Bone marrow (tissue), 2 donors: ENCODE measurements at regions not wholly inside any gene's neighbourhood (a gene's known extent, or its start where the extent isn't known, plus 50 kb on each side); places are given as distances from the start of the nearest gene placed in this dataset.
A peak's percentile ranks its signal among the peaks of the same experiment; 100 is the strongest.

Experiments
- DNase-seq, 2 donors: peaks; one replicate each; lab custom pipeline; 2025; lab: John Stamatoyannopoulos, UW

DNA sequence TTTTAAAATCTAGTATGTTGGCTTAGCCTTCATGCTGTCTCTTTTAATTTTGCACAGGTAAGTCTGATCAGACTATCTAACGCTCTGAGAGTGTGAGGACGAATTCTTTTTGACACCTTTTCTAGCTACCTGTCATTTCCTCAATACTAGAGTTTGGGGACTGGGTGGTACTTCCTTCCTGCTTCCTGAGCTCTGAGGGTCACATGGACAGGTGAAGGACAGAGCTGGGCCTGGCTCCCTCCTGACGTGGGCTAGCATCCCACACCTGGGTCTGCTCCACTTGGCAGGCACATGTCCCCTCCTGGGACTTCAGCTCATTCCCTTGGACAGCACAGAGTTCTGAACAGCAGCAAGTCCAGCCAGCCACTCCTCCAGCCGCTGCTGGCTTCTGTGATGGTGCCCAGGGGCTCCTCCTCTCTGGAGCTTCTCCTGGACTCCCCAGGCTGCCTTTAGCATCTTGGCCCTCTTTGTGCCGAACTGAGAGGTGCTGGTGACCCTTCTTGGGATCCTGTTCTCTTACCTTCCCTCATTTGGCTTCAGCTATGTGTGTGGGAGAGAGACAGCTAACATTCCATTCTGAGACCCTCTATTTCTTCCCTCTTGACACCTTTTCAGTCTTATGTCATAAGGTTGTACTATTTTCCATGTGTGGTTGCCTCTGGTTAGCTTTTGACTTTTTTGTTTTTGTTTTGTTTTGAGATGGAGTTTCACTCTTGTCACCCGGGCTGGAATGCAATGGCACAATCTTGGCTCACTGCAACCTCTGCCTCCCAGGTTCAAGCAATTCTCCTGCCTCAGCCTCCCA is 106.9 kb downstream of the B3GNT2 start:
- no peak for DNase-seq

DNA sequence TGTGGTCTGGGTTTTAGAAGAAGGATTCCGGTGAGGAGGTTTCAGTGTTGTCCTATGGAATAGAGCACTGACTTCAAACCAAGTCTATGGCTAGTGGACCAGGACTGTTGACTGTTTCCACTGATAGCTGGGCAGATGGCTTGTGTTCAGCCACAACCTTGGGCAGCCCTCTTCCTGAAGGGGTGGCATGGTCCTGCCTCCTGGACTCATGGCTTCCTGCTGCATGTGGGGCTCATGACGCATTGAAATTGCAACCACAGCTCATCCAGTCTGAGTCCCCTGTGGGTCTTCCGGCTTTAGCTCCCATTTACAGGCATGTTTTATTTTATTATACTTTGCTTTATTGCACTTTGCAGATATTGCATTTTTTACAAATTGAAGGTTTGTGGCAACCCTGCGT is 105.0 kb downstream of the B3GNT2 start:
- DNase-seq: peak in 1 of 2 donors; percentile 29

DNA sequence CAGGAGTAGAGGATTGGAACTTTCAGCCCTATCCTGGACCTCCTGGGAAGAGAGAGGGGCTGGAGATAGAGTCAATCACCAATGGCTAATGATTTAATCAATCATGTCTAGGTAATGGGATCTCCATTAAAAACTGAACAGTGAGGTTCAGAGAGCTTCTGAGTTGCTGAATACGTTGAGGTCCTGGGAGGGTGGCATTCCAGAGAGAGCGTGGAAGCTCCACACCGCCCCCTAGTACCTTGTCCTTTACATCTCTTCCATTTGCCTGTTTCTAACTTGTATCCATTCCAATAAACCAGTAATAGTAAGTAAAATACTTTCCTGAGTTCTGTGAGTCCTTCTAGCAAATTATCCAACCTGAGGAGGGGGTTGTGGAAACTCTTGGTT is 101.7 kb downstream of the B3GNT2 start:
- DNase-seq: no peak

DNA sequence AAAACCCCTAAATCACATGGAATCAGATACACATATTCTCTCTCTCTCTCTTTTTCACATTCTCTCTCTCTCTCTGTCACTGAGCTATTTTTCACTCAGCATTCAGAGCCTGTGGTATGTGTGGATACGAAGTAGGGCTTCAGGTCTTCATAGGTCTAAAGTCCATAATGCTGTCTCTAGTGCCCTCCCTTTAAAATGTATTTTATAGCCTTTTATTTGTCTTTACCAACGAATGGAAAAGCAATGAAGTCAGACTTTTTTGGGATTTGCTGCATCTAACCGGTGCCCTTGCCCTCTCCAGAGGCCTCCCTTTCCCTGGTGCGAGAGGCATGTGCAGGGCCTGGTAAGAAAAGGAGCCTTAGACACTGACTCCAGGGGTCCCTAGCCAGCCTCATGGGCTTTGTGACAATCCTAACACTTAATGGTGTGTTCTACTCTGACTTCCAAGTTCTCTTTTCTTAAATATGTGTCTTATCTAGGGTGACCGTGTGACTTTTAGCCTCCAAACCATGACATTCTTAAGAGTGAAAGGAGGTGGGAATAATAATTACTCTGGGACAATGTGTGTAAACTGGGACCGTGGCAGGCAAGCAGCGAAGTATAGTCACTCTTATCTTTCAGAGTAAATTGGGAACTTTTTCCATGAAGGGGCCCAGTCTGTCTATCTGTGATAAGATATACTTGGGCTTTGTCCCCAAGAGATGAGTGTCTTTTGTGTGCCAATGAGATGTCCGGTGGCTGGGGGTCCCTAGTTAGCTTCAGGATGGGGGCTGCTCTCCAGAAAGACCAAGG is 101.1 kb downstream of the B3GNT2 start:
- no peak for DNase-seq

DNA sequence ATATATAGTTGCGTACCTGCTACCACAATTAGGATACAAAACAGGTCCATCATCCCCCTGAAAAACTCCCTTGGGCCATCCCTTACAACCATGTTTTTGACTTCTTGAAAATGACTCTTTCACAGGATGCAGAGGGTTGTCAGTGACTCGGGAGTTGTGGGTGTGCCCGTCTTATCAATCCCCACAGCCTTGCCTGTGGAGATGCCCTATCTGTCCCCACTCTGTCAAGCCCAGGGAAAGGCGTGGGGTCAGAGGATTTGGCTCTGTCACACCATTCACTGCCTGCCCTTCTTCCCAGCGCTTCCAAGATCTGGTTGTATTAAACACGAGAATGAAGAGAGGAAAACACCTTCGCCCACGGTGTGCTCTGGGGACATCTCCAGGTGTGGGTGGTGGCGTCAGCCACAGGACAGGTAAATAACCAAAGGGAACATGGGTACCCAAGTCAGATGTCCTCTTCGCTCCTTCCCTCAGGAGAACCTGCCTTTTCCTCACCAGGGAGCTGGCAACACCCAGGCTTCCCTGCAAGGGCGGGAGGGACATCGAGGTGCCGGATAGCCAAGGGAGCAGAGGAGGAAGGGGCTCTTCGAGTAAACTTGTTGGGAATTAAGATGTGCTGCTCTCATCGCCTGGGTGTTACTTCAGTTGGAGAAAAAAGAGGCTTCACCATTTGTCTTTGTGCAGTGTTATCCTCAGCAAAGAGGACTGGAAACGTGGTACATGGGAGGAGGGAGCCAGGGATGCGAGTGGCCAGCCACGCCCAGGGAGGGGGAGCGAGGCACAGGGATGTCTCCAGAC is 100.3 kb downstream of the B3GNT2 start:
- no peak for DNase-seq

DNA sequence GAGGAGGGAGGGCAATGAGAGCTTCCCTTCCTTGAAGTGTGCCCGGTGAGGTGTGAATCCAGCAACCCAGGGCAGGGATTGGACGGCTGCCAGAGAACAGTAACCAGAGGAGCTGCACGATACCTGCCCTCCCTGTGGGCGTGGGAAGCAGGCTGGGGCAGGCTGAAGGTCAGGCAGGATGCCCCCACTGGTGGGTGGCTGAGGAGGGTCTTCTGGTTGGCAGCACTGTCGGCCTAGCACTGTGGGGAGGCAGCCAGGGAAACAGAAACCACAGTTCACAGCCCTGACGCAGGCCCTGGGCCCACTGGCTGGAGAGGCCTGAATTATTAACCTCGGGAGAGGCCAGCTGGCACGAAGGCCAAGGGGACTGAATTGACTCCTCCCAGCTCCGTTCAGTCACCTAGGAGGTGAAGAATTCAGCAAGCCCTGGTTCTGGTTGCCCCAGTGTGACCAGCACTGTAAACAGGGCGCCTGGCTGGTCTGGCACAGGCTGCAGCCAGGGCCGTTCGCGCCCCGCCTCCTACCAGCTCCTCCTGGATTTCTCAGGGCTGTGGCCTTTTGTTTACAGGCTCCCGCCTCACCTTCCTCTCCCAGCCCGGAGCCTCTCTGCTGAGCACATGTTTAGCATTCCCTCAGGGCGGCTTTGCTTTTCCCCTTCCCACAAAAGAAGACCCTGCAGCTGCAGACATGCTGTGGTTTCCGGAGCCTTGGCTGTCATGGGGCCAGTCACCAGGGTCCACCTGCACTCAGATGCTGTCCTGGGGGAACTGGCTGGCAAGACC is 97.8 kb downstream of the B3GNT2 start:
- DNase-seq: no peak

DNA sequence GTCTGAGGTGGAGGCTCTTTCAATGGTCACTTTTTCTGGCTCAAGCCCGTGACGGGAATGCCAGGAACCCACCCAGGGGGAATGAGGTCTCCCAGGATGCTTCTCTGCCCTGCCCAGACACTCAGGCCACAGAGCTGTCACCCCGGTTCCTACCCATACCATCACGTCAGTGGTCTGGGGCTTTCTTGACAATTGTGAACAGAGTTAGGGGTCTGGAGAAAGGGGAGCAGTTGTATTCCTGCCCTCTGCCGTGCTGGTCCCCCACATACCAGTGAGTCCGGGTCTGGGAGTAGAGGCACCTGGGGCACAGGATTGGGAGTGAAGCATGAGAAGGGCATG is 97.2 kb downstream of the B3GNT2 start:
- DNase-seq: no peak

DNA sequence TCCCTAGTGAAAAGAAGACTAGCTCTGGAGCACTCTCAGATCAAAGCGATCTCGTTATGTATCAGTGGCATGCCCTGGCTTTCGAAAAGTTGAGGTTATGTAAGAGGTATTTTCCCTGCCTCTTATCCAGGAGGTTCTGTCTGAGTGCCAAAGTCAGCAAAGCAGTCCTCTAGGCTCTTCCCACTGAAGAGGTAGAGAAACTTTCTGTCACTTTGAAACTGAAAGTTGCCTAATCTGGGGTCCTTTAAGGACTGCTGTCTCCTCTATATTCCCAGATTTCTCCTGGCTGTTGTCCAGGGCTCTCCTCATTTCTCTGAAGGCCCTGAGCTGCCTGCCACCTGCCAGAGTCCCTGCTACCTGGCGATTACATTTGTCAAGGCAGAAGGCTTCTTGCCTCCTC is 96.3 kb downstream of the B3GNT2 start:
- no peak for DNase-seq

DNA sequence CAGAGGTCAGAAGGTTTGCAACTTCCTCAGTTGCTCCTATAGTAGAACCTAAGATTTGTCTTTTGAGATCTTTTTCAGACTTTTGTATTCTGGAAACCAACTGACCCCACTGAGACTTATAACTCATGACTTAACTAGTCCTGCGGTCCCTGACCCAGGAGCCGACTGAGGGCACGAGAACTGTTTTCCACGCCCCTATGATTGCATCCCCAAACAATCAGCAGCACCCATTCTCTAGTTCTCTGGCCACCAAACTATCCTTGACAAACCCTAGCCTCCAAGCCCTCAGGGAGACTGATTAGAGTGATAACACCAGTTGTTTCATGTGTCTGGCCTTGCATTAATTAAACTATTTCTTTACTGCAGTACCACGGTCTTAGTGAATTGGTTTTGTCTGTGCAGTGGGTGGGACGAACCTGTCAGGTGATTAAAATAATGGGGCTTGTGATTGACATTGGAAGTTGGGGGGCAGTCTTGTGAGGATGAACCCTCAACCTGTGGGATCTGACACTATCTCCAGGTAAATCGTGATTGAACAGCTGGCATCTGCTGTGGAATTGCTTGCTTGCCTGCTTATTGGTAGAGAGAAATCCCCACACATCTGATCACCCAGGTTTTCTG is 95.7 kb downstream of the B3GNT2 start:
- no peak for DNase-seq

DNA sequence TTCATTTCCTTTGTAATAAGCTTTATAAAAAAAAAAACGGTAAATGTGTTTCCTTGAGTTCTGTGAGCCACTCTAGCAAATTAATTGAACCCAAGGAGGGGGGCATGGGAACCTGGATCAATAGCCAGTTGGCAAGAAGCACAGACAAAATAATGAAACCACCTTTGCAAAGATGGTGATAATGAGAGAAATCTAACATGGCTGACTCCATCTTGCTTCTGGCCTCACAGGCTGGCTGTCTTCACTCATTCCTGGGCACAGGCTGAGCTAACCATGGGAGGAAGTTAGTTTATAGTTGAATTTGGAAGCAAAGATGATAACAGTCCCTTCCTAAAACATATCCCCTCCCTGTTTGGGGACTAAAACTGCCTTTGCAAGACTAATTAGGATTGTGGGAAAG is 95.1 kb downstream of the B3GNT2 start:
- DNase-seq: no peak

DNA sequence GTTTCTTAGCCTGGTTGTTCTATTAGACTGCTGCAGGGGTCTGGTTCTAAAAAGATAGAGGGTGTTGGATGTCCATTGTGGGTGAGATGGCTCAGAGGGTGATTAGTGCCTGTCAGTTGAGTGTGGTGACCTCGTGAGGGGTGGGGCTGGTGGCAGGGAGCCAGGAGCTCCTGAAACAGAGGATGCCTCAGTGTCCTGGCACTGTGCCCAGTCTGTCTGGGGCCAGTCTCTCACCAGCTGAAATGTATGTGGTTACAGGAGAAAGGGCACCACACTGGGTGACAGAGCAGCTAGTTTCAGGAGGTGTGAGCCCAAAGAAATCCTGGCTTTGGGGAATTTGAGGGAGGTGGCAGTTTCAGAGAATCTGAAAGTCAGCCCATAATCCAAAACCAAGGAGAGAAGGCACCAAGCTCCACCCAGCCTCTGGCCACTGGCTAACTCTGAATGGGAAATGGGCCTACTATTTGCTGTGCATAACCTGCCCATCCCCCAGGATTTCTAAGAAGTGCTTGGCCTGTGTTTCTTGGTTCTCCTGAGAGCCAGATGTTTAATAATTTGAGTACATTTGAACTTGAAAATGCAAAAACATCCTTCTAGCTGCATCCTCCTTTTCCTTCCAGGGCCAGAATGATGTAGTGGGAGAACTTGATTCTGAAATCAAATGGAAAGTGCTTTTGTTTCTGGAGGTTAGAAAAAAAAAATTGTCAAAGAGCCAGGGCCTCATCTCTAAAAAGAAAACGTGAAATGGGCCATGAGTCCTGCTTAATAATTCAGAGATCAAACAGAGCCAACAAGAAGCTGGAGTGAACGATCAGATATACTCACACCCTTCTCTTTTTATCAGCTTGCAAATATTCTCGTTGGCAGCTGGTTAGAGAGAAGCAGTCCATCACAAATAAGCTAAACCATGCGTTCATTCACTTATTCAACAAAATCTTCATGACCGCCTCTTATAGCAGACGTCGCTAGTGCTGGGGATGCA is 92.3 kb downstream of the B3GNT2 start:
- peak; percentile 54 to 93 for DNase-seq

DNA sequence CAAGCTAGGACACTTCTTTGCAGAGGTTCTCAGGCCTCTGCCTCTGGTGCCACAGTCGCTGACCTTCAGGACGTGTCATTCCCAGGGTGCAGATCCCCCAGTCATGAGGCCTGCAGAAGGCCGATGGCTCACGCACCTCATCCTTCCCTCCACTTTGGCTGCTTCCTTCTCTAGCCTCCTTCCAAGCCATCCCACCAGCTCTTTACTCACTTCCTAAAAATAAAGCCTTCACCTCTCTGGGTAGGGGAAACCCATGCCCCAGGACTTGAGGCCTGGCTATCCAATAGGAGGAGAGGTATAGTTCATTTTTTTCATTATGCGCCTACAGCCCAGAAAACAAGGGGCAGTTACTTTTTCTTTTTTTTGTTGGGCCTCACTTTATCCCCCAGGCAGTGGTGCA is 91.4 kb downstream of the B3GNT2 start:
- no peak for DNase-seq

DNA sequence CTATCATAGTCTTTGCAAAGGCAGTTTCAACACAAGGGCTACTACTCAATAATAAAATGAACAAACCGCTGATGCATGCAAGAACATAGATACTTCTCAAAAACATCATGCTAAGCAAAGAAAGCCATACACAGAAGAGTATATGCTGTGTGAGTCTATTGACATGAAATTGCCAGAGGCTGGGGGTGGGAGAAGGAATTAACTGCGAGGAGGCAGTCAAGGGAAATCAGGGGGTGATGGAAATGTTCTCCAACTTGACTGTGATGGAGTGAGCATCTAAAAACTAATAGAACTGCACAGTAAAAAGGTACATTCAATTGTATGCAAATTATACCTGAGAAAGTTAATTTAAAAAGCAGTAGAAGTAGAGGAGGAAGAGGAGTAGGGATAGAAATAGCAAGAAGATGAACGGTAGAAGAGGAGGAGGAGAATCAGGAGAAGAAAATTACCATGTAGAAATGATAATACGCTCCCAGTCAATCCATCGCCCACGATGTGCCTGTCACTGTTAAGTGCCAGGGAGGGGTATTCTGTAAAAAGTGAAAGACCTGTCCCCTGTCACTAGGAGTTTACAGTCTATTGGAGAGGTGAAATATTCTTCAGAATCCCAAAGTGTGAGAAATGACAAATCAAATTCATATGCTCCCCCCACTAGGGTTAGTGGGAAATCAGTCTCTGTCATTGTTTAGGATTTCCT is 90.3 kb downstream of the B3GNT2 start:
- no peak for DNase-seq

DNA sequence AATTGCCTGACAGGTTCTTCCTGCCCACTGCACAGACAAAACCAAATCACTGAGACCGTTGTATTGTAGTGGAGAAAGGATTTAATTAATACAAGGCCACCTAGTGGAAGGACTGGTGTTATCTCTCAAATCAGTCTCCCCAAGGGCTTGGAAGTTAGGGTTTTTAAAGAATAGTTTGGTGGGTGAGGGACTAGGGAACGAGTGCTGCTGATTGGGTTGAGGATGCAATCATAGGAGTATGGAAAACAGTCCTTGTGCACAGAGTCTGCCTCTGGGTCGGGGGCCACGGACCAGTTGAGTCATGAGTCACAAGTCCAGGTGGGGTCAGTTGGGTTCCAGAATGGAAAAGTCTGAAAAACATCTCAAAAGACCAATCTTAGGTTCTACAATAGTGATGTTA is 89.1 kb downstream of the B3GNT2 start:
- no peak for DNase-seq

DNA sequence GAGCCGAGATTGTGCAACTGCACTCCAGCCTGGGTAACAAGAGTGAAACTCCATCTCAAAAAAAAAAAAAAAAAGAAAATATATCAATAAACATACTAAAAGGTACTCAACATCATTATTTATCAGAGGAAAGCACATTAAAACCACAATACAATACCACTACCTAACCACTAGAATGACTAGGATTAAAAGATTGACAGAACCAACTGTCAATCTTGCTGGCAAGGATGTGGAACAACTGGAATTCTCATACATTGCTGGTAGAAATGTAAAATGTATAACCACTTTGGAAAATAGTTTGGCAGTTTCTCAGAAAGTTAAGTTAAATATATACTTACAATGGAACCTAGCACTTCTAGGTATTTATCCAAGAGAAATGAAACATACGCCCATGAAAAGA is 88.6 kb downstream of the B3GNT2 start:
- no peak for DNase-seq

DNA sequence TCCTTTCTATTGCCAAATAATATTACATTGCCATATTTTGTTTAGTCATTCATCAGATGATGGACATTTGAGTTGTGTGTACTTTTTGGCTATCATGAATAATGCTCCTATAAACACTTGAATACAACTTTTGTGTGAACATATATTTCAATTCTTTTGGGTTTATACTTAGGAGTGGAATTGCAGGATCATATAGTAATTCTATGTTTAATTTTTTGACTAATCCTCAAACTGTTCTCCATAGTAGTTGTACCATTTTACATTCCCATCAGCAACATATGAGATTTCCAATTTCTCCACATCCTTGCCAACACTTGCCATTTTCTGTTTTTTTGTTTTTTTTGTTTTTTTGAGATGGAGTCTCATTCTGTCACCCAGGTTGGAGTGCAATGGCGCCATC is 87.2 kb downstream of the B3GNT2 start:
- no peak for DNase-seq

DNA sequence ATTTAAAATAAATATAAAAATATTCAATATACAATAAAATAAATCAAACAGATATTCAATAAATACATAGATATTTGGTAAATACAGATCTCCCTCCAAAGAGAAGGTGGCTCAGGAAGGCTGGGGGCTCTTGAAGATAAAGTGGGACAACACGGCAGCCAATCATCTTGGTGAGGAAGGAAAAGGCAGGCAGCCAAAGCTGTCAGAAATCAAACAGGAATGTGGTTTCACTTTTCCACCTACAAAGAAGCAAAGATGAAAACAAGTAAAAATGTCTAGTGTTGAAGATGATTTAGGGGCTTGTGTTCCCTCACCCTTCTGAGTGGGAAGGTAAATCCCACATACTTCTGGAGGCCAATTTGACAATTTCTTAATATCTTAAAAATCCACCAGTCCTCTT is 85.7 kb downstream of the B3GNT2 start:
- no peak for DNase-seq

DNA sequence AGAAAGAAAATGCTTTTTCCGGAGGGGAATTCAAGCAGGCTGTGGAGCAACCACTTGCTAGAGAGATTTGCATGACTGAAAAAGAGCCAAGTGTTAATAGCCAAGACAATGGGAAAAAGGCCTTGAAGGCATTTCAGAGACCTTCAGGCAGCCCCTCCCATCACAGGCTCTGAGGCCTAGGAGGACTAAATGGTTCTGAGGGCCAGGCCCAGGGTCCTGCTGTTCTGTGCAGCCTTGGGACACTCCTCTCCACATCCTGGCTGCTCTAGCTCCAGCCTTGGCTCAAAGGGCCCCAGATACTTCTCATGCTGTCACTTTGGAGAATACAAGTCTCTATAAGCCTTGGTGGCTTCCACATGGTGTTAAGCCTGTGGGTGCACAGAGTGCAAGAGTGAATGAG is 81.8 kb downstream of the B3GNT2 start:
- no peak for DNase-seq
